NOMO-1 (cell line): ENCODE measurements at regions not wholly inside any gene's neighbourhood (a gene's known extent, or its start where the extent isn't known, plus 50 kb on each side); places are given as distances from the start of the nearest gene placed in this dataset.

Experiments
- DNase-seq, 2 experiments: peaks; one replicate each; lab custom pipeline; 2025; ENCODE audit not compliant: unreplicated experiment in 2 of 2; lab: John Stamatoyannopoulos, UW

DNA sequence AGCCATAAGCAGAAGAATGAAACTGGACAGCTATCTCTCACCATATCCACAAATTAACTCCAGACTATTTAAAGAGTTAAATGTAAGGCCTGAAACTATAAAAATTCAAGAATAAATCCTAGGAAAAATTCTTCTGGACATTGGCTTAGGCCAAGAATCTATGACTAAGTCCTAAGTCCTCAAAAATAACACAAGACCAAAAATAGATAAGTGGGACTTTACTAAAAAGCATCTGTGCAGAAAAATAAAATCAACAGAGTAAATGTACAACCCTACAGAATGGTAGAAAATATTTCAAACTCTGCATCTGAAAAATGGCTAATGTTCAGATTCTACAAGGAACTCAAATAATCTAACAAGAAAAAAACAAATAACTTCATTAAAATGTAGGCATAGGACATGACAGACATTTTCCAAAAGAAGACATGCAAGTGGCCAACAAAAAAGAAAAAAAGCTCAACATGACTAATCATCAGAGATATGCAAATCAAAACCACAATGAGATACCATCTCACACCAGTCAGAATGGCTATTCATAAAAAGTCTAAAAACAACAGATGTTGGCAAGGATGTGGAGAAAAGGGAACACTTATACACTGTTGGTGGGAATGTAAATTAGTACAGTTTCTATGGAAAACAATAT, 61.0 kb upstream of the PPFIA2 start:
- no peak for DNase-seq

DNA sequence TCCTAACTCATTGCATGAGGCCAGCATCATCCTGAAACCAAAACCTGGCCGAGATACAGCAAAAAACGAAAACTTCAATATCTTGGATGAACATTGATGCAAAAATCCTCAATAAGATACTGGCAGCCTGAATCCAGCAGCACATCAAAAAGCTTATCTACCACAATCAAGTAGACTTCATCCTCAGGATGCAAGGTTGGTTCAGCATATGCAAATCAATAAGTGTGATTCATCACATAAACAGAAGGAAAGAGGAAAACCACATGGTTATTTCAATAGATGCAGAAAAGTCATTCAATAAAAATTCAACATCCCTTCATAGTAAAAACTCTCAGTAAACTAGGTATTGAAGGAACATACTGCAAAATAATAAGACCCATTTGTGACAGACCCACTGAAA, 56.5 kb upstream of the PPFIA2 start:
- DNase-seq, result no peak

- no peak for DNase-seq
These were observed 52.6 kb upstream of the PPFIA2 start for GRCh38 chr12:81811778-81812125.

- no peak for DNase-seq
These were observed 52.1 kb upstream of the PPFIA2 start for GRCh38 chr12:81811061-81811777.

GRCh38 chr12:81809829-81810595, 50.9 kb upstream of the PPFIA2 start:
- DNase-seq, result peak; percentile 70 to 98

DNA sequence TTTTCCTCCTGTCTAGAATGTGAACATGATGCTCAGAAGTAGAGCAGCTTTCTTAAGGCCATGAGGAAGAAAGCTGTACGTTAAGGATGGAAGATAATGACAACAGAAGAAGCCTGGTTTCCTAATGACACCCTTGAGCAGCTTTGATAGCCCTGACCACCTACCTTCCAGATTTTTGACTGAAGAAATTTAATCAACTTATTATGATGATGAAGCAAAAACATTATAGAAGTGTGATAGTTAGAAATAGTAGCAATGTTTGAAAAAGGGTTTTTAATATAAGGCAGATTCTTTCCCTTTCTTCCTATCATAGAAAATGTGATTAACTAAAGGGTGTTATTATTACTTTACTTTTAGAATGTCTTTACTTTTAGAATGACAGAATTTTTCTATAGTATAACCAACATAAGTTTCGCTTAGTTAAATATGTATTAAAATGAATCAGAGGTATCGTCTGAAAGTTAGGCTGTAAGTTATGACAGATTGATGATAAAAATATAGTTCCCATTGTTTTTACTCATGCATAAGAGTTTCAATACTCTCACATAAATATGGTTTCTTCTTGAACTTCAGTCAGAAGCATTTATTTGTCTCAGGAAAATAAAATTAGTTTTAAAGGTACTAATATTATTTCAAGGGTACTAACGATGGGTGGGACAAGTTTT, 50.1 kb upstream of the PPFIA2 start:
- DNase-seq, result no peak
